Activated CD8-positive, alpha-beta memory T cell treated with anti-CD3 and anti-CD28 coated beads for 4 hours (primary cell): ENCODE measurements at regions not wholly inside any gene's neighbourhood (a gene's known extent, or its start where the extent isn't known, plus 50 kb on each side); places are given as distances from the start of the nearest gene placed in this dataset.

Source experiments
- DNase-seq, 2 donors: peaks; one replicate each; pipeline ENCODE4 v3.0.0-alpha.2; 2020; ENCODE audit warnings: low read depth in 2 of 2

DNA sequence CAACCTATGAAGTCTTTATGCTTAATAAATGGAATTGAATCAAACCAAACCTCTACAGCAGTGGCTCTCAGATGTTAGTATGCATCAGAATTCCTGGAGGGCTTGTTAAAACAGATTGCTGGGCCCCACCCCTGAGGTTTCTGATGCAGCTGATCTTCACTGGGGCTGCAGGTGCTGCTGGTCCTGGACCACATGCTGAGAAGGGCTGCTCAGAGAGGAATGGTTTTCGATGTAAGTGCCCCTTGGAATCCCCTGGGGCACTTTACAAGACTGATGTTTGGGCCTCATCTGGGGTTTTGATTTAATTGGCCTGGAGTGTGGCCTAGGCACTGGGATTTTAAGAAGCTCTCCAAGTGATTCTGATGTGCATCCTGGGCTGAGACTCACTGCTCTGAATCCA, 403.8 kb upstream of the HS6ST1 start:
- no peak for DNase-seq

DNA sequence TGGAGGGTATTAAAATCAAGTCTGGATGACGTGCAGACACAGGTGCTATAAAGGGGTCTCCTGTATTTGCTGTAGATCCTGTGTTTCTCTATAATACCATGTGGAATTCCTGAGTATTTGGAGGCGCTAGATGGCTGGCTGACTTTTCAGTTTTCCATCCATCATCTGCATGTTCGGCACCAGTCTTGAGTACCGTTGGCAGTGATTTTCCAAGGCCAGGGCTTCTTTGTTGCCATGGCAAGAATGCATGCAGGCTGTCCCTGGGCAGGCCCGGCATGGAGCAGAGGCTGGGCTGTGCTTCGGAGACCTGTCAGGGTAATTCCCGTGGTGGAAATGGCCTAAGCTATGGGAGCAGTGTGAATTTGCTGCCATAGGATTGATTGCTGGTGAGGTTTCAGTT, 405.9 kb upstream of the HS6ST1 start:
- DNase-seq: no peak

DNA sequence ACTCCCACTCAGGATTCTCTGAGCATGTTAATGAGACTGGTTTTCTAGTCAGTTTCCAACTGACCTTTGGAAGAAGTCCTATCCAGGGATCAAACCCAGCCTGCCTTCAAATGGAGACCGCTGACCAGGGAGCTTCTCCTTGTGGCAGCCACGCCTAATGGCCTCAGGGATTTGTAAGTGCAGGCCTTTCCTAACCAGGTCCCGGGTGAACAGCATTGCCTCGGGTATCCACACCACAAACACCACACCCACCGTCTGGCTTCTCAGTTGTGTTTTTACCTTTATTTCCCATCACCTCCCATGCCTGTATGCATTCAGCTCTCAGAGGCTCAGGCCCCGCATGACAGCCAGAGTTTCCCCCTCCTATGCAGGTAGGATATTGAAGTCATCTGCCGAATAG, 406.3 kb upstream of the HS6ST1 start:
- no peak for DNase-seq

- no peak for DNase-seq
Measured at GRCh38 chr2:128726236-128726635, 407.6 kb upstream of the HS6ST1 start.

DNA sequence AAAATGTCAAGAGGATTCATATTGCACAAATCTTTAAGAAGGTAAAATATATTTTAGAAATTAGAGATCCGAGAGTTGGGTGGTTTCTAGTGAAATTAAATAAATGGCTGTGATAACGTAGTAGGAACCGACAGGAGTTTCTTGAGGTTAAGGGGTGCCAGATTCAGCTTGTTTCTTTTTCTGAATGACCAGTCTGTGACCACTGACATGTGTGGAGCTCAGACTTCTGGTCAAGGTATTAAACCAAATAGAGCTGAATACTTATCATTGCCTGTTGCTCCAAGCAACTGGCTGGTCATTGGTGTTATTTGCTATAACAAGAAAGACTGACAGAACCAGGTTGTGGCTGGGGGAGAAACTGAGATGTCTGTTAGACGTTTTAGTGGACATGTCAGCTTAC, 408.2 kb upstream of the HS6ST1 start:
- DNase-seq: no peak

- DNase-seq: no peak
Measured at GRCh38 chr2:128727404-128727803, 408.7 kb upstream of the HS6ST1 start.

DNA sequence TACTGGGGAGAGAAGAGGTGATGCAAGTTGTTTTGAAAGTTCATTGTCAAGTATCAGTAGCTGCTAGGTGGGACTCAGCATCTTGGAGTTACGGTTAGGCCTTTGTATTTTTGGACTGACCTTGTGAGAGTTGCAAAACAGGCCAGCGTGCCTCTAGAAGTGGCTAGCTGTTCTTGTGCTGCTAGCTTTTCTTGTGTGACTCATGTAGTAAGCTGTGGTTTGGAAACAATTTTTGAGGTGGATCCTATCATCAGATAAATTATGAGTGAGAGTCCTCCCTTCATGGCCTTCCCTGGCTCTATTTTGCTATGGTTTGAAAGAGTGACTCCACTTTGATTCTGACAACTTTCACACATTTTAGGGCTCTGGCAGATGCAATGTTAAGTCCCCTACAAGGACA, 409.2 kb upstream of the HS6ST1 start:
- DNase-seq: no peak

GRCh38 chr2:128729051-128729450, 410.4 kb upstream of the HS6ST1 start:
- DNase-seq: no peak

DNA sequence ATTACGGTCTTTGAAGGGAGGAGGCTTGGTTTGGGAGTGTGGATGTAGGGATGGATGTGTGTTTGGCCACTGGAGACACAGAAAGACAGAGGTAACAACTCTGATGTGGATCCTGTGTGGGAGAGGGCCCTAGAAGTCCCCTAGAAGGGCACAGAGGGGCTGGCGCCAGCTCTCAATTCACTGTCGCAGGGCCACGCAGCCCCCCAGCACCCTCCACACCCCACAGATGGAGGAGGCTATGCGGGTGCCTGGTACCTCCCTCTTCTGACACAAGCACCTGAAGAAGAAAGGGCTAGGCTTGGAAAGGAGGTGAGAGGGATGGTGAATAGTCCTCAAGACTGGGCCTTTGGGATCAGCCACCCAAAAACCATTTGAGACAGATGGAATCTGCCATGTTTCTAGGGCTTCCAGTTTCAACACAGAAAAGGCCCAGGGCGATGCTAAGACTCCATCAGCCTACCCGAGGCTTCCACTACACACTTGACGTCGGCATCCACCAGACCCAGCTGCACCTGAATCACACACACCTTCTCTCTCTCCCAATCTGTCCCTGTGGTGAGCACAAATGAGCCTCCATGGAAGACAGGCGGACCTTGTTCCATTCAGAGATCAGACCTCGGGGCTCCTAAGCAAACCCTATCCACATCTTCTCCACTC, 413.5 kb upstream of the HS6ST1 start:
- DNase-seq: no peak

DNA sequence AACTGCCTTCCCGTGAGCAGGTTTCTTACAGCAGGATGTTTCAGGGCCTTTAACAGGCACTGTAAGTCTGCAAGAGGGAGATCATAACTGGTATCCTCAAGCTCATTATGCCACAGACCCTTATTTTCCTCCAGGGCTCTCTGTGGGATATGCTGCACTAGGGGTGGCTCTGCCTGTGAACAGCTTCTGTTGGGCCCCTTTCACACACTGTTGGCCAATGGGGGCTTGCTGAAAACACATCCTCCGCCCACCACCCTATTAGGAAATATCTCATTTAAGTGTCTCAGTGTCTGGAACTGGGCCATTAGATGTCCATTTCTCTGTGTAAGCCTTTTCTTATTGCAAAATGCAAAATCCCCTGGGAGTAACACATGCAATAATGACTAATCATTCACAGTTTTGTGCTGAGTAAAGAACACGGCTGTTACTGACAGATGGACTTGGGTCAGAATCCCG, 414.3 kb upstream of the HS6ST1 start:
- no peak for DNase-seq

DNA sequence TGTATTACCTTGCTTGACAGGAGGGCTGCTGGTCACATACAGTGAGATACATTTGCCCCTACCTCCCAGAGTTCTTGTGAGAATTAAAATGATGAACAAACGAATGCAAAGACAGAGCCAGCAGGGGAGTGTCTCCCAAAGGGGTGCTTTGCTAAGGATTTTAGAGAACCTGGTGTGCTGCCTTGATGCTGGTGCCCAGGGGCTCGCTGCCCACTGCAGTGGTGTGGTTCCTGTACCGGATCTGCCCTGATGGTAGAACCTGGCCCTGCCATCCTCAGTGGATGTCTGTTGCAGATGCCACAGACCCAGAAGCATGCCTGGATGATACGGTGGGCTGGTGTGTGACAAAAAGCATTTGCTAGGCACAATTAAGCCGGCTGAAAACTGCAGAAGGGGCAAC, 414.8 kb upstream of the HS6ST1 start:
- DNase-seq: no peak

DNA sequence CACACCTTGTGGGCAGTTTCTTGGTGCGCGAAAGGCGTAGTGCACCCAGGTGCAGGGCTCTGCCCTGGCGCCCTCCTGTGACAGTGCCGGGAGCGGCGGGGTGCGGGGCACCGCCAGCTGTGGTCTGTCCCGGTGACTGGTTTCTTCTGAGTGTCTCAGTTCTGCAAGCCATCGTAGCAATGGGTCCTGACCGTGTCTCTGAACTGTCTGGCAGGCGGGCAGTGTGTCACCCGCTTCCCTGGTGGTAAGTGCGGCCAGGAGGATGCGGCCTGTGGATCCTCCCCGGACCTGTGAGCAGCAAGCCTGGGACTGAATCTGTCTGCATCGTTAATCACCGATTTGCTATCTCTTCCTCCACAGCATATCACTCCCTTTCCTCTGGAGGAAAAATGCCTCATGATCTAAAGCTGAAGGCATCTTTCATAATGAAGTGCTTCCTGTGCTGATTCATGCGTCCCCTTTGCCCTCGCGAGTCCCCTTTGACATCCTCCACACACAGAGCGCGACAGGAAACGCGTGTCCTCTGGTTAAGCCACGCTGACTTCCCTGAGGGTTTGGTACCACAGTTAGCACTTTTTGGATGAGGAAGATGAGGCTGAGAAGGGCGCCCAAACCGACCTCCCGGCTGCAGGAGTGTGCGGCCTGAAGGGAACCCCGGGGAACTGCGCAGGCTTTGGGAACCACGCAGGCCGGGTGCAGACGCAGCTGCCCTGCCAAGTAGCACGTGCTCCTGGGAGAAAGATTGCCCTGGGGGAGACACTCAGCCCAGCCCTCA, 416.0 kb upstream of the HS6ST1 start:
- no peak for DNase-seq

GRCh38 chr2:128735296-128735960, 416.8 kb upstream of the HS6ST1 start:
- DNase-seq: no peak

- no peak for DNase-seq
Measured at GRCh38 chr2:128736046-128736688, 417.5 kb upstream of the HS6ST1 start.

GRCh38 chr2:128736689-128737545, 418.2 kb upstream of the HS6ST1 start:
- DNase-seq: no peak

- no peak for DNase-seq
Measured at GRCh38 chr2:128737546-128737826, 418.8 kb upstream of the HS6ST1 start.

- DNase-seq: no peak
Measured at GRCh38 chr2:128738446-128739110, 419.9 kb upstream of the HS6ST1 start.

GRCh38 chr2:128742467-128742866, 423.8 kb upstream of the HS6ST1 start:
- no peak for DNase-seq

- DNase-seq: no peak
Measured at GRCh38 chr2:128745946-128746345, 427.3 kb upstream of the HS6ST1 start.

GRCh38 chr2:128746356-128746755, 427.7 kb upstream of the HS6ST1 start:
- no peak for DNase-seq

GRCh38 chr2:128748336-128748735, 429.7 kb upstream of the HS6ST1 start:
- no peak for DNase-seq
